Lung (tissue), 11 donors: ENCODE measurements at regions not wholly inside any gene's neighbourhood (a gene's known extent, or its start where the extent isn't known, plus 50 kb on each side); places are given as distances from the start of the nearest gene placed in this dataset.

Experiments
- ATAC-seq: fragments of 200-7000 bp; cut with Tn5 transposase; one replicate; pipeline ENCODE4 v1.9.1; 2020; ENCODE audit warnings: moderate number of reproducible peaks; ENCODE audit not compliant: insufficient read depth, low FRiP score
- DNase-seq, 3 donors: peaks; one replicate each; pipeline ENCODE4 v3.0.0-alpha.2; 2013 to 2017
- H3K27ac ChIP-seq, 2 donors: one replicate each; pipeline ENCODE4 v1.5.1; 2013; ENCODE audit warnings: mild to moderate bottlenecking in 2 of 2, moderate library complexity in 2 of 2, control low read depth in 1 of 2, inconsistent platforms in 1 of 2, low read depth in 1 of 2, low read length in 1 of 2
- H3K27me3 ChIP-seq, 3 donors: one replicate each; pipeline ENCODE4 v1.5.1; 2013; ENCODE audit warnings: low read length in 2 of 3; ENCODE audit not compliant: control insufficient read depth in 3 of 3, insufficient read depth in 3 of 3
- H3K36me3 ChIP-seq, 4 donors: one replicate each; pipeline ENCODE4 v1.5.1; 2013; ENCODE audit warnings: low read length in 4 of 4, mild to moderate bottlenecking in 1 of 4, moderate library complexity in 1 of 4; ENCODE audit not compliant: control insufficient read depth in 4 of 4, insufficient read depth in 4 of 4
- H3K4me1 ChIP-seq, 5 donors: one replicate each; pipeline ENCODE4 v1.5.1; 2013; ENCODE audit warnings: low read length in 5 of 5, mild to moderate bottlenecking in 2 of 5, moderate library complexity in 1 of 5; ENCODE audit not compliant: control insufficient read depth in 5 of 5, insufficient read depth in 5 of 5
- H3K4me3 ChIP-seq: one replicate; pipeline ENCODE4 v1.5.1; 2013; ENCODE audit warnings: mild to moderate bottlenecking, control low read depth, moderate library complexity
- H3K9ac ChIP-seq, 2 donors: one replicate each; pipeline ENCODE4 v1.5.1; 2013; ENCODE audit warnings: low read length in 2 of 2, control low read depth in 1 of 2; ENCODE audit not compliant: insufficient read depth in 1 of 2
- H3K9me3 ChIP-seq, 4 donors: one replicate each; pipeline ENCODE4 v1.5.1; 2013; ENCODE audit warnings: low read length in 3 of 4, mild to moderate bottlenecking in 1 of 4, moderate library complexity in 1 of 4; ENCODE audit not compliant: control insufficient read depth in 4 of 4, insufficient read depth in 3 of 4
- WGBS, 2 donors: extraction: QIAGEN DNeasy Blood & Tissue Kit; methylation state at CpG; one replicate each; pipeline ENCODE4 v1.1.7; 2013; 5-methylcytosine and 5-hydroxymethylcytosine counted together
- TF ChIP-seq, protein P1 (sequence below): IDR thresholded peaks from 2 replicates; pipeline ENCODE4 v1.5.1; 2012; ENCODE audit warnings: mild to moderate bottlenecking; ENCODE audit errors: control extremely low read depth, extremely low read depth
- donor health status: control.
- donor health status: control.
- donor health status: Bipolar disorder and iron deficiency.
- donor health status: healthy.
- donor health status: DM: yes; HTN: yes; CAD: no.

DNA sequence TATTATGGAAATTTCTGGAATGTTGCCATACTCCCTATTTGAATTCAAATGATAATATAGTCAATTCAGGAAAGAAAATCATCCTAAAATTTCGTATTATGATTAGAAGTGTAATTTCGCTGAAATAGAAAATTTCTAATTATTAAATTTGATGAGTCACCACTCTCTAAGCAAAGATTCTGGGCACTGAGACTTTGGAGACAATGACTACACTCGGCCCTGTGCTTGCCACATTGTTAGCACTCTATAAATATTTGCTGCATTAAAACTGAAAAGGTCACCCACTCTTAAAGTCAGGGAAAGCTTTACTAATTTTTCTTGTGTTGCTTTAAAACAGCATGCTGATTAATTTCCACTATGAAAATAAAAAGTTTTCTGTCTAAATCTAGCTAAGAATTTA is 240.3 kb downstream of the TLE4 start:
- H3K4me1 ChIP-seq, result no peaks in the 10 kb centered on the region
- no peak overlapping the region for H3K4me3 ChIP-seq
- H3K36me3 ChIP-seq, result no peaks in the 10 kb centered on the region
- H3K9ac ChIP-seq, result no peak overlapping the region
- DNase-seq (no peak), ATAC-seq (no peak)
- H3K27ac ChIP-seq, result no peak overlapping the region
- H3K27me3 ChIP-seq, result peaks cover 0 to 20% (median 14%) of the 10 kb centered on the region in 3 donors
- no peaks in the 10 kb centered on the region for H3K9me3 ChIP-seq
- TF ChIP-seq, protein P1, sequence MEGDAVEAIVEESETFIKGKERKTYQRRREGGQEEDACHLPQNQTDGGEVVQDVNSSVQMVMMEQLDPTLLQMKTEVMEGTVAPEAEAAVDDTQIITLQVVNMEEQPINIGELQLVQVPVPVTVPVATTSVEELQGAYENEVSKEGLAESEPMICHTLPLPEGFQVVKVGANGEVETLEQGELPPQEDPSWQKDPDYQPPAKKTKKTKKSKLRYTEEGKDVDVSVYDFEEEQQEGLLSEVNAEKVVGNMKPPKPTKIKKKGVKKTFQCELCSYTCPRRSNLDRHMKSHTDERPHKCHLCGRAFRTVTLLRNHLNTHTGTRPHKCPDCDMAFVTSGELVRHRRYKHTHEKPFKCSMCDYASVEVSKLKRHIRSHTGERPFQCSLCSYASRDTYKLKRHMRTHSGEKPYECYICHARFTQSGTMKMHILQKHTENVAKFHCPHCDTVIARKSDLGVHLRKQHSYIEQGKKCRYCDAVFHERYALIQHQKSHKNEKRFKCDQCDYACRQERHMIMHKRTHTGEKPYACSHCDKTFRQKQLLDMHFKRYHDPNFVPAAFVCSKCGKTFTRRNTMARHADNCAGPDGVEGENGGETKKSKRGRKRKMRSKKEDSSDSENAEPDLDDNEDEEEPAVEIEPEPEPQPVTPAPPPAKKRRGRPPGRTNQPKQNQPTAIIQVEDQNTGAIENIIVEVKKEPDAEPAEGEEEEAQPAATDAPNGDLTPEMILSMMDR, result no peak
- WGBS, 2 donors, result 65 to 71% methylated on average over 3 of the region's 3 CpGs

DNA sequence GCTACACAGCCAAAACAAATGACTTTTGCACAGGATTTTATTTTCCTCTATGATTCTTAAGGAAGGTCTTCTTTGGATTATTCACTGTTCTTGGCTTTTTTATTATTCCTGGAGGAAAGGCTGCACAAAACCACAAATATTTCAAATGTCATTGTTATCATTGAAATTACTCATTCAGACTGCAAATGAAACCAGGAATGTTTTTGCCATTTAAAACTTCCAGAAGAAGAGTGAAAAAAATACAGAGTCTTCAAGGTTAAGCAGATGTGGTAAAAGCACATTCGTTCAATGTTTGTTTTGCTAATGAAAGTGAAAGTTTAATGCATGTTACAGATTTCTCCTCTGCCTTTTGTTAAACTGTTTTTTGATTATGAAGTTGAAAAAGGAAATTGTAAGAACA is 238.2 kb downstream of the TLE4 start:
- Histone ChIP-seq H3K9me3 (no peaks in the 10 kb centered on the region), H3K36me3 (no peaks in the 10 kb centered on the region), H3K4me3 (no peak overlapping the region), H3K27ac (no peak overlapping the region), H3K4me1 (no peaks in the 10 kb centered on the region), H3K27me3 (peaks cover 0 to 12% (median 11%) of the 10 kb centered on the region in 3 donors), H3K9ac (no peak overlapping the region)
- ATAC-seq (no peak), DNase-seq (no peak)
- TF ChIP-seq, protein P1, result no peak
- 2% methylated on average over 1 of the region's 1 CpG for WGBS, 2 donors

DNA sequence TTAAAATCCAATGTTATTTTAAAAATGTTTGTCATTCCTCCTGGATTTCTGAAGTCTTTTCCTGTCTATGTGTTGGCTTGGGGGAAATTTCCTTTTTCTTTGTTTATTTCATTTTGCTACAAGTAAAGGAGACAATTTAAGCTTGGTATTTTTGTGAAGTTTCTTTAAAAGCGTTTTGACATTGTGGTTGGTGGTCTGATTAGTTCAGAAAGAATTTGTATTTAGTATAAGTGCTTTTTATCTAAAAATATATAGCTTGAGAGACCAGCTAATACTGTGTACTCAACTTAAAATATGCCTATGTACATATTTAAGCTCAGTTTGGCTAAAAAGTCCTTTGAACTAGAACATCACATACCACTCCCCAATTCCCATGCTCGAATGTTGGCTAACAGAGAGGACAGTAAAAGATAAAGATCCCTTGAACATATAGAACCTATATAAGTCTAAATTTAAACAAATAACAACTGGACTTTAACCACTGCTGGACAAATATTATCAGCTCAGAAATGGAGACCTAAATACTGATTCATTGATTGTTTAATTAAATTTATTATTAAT is 237.6 kb downstream of the TLE4 start:
- TF ChIP-seq, protein P1, result no peak
- Histone ChIP-seq H3K27ac (no peak overlapping the region), H3K4me3 (no peak overlapping the region), H3K9me3 (no peaks in the 10 kb centered on the region), H3K4me1 (no peaks in the 10 kb centered on the region), H3K9ac (no peak overlapping the region), H3K27me3 (peaks cover 0 to 12% (median 11%) of the 10 kb centered on the region in 3 donors), H3K36me3 (no peaks in the 10 kb centered on the region)
- WGBS, 2 donors, result 72 to 83% methylated on average over 2 of the region's 2 CpGs
- ATAC-seq, result no peak
- DNase-seq, result no peak

DNA sequence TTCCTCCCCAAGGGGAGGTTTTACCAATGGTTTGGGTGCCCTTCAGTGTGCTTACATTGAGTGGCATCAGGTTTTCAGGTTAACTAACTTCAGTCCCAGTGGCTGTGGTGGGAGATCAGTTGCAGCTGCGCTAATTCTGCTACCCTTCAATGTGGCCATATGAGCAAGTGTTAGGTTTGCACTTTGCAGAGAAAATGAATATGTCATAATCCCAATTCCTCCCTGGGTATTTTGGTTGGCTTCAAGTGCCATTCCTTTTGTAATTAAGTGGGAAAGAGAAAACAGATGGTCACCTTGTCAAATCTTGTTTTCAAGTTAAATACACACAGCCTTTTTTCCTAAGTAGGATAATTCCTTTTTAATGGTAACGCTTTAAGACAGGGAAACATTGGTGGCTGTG is 236.2 kb downstream of the TLE4 start:
- no peak overlapping the region for H3K4me3 ChIP-seq
- H3K27me3 ChIP-seq, result peaks cover 0 to 13% (median 12%) of the 10 kb centered on the region in 3 donors
- DNase-seq (no peak), ATAC-seq (no peak)
- H3K4me1 ChIP-seq, result no peaks in the 10 kb centered on the region
- 94 to 97% methylated on average over 2 of the region's 2 CpGs for WGBS, 2 donors
- H3K36me3 ChIP-seq, result no peaks in the 10 kb centered on the region
- H3K9ac ChIP-seq, result no peak overlapping the region
- no peak overlapping the region for H3K27ac ChIP-seq
- TF ChIP-seq, protein P1, result no peak
- no peaks in the 10 kb centered on the region for H3K9me3 ChIP-seq
